Endothelial cell of umbilical vein (primary cell): ENCODE measurements at regions not wholly inside any gene's neighbourhood (a gene's known extent, or its start where the extent isn't known, plus 50 kb on each side); places are given as distances from the start of the nearest gene placed in this dataset.

Source experiments
- EZH2 ChIP-seq: IDR thresholded peaks from 2 replicates; pipeline ENCODE4 v1.6.1; 2012; ENCODE audit warnings: borderline replicate concordance, low read depth, mild to moderate bottlenecking, moderate library complexity, low read length, inconsistent platforms; ENCODE audit not compliant: severe bottlenecking
- JUN ChIP-seq: IDR thresholded peaks from 2 replicates; pipeline ENCODE4 v1.6.1; 2011; ENCODE audit warnings: borderline replicate concordance, low read depth; ENCODE audit not compliant: insufficient read length, insufficient read depth
- MYC ChIP-seq: IDR thresholded peaks from one replicate; pipeline ENCODE4 v1.6.1; 2011; ENCODE audit warnings: mild to moderate bottlenecking, low read depth, low read length
- POLR2A ChIP-seq: IDR thresholded peaks from 2 replicates; pipeline ENCODE4 v1.6.1; 2012; ENCODE audit warnings: low read depth, mild to moderate bottlenecking, control low read depth, low read length
- POLR2AphosphoS5 ChIP-seq: IDR thresholded peaks from 2 replicates; pipeline ENCODE4 v1.6.1; 2012; ENCODE audit warnings: low read depth, mild to moderate bottlenecking, control low read depth, low read length, moderate library complexity; ENCODE audit not compliant: insufficient read depth
- TF ChIP-seq, protein P1 (sequence below), 2 donors: IDR thresholded peaks; 1 replicate in 1 of 2; 2 replicates in 1 of 2; pipeline ENCODE4 v1.5.1; 2011; ENCODE audit warnings: low read length in 2 of 2, mild to moderate bottlenecking in 2 of 2, moderate library complexity in 2 of 2, control low read depth in 1 of 2, inconsistent platforms in 1 of 2, low read depth in 1 of 2; ENCODE audit not compliant: insufficient read depth in 1 of 2; ENCODE audit errors: extremely low read depth in 1 of 2
- TF ChIP-seq, protein P2 (sequence below): IDR thresholded peaks from 2 replicates; pipeline ENCODE4 v1.6.1; 2011; ENCODE audit not compliant: insufficient read depth, insufficient read length

DNA sequence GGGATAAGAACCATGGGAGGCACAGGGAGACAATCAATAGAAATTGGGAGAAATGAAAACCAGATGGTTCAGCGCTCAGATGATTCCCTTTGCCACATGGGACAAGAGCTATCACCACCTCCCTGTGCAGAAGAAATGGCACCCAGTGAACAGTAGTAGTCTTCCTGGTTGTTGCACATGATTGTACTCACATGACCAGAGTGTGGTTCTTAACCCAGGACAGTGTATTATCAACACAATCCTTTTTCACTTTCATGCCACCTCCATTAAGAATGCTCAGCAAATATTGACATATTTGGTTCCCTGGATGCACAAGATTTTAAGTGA, 149.0 kb upstream of the SH3BP4 start:
- TF ChIP-seq MYC (no peak), POLR2A (no peak), EZH2 (no peak), POLR2AphosphoS5 (no peak), JUN (no peak)
- TF ChIP-seq, protein P1, sequence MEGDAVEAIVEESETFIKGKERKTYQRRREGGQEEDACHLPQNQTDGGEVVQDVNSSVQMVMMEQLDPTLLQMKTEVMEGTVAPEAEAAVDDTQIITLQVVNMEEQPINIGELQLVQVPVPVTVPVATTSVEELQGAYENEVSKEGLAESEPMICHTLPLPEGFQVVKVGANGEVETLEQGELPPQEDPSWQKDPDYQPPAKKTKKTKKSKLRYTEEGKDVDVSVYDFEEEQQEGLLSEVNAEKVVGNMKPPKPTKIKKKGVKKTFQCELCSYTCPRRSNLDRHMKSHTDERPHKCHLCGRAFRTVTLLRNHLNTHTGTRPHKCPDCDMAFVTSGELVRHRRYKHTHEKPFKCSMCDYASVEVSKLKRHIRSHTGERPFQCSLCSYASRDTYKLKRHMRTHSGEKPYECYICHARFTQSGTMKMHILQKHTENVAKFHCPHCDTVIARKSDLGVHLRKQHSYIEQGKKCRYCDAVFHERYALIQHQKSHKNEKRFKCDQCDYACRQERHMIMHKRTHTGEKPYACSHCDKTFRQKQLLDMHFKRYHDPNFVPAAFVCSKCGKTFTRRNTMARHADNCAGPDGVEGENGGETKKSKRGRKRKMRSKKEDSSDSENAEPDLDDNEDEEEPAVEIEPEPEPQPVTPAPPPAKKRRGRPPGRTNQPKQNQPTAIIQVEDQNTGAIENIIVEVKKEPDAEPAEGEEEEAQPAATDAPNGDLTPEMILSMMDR (IDR thresholded peaks at IDR 0.05; ENCODE audit: extremely low read depth in 1 of 2, insufficient read depth in 1 of 2, low read depth in 1 of 2, low read length in 2 of 2) = no peak
- TF ChIP-seq, protein P2, sequence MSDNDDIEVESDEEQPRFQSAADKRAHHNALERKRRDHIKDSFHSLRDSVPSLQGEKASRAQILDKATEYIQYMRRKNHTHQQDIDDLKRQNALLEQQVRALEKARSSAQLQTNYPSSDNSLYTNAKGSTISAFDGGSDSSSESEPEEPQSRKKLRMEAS = no peak
